ENCODE measurements at regions not wholly inside any gene's neighbourhood (a gene's known extent, or its start where the extent isn't known, plus 50 kb on each side); places are given as distances from the start of the nearest gene placed in this dataset.

GRCh38 chr15:70337277-70338186 lies 239.8 kb upstream of the TLE3 start:
- no peak overlapping the region for H3K4me3 ChIP-seq (ENCODE audit: low read depth, low read length)

GRCh38 chr15:70336425-70337009 lies 238.8 kb upstream of the TLE3 start:
- no peak overlapping the region for H3K4me3 ChIP-seq (ENCODE audit: low read depth, low read length)

- no peak overlapping the region for H3K4me3 ChIP-seq (ENCODE audit: low read depth, low read length)
Observed at GRCh38 chr15:70334286-70334685, 236.6 kb upstream of the TLE3 start.

- H3K4me3 ChIP-seq (ENCODE audit: low read depth, low read length) = no peak overlapping the region
Observed at GRCh38 chr15:70329179-70329578, 231.5 kb upstream of the TLE3 start.

- no peak overlapping the region for H3K4me3 ChIP-seq (ENCODE audit: low read depth, low read length)
Observed at GRCh38 chr15:70328679-70329115, 231.0 kb upstream of the TLE3 start.

GRCh38 chr15:70327856-70328678 lies 230.3 kb upstream of the TLE3 start:
- H3K4me3 ChIP-seq (ENCODE audit: low read depth, low read length) = no peak overlapping the region

- H3K4me3 ChIP-seq (ENCODE audit: low read depth, low read length) = no peak overlapping the region
Observed at GRCh38 chr15:70327328-70327855, 229.7 kb upstream of the TLE3 start.

- no peak overlapping the region for H3K4me3 ChIP-seq (ENCODE audit: low read depth, low read length)
Observed at GRCh38 chr15:70324001-70324974, 226.6 kb upstream of the TLE3 start.

- no peak overlapping the region for H3K4me3 ChIP-seq (ENCODE audit: low read depth, low read length)
Observed at GRCh38 chr15:70323111-70323851, 225.6 kb upstream of the TLE3 start.

GRCh38 chr15:70322051-70322668 lies 224.4 kb upstream of the TLE3 start:
- H3K4me3 ChIP-seq (ENCODE audit: low read depth, low read length) = no peak overlapping the region

- no peak overlapping the region for H3K4me3 ChIP-seq (ENCODE audit: low read depth, low read length)
Observed at GRCh38 chr15:70321172-70321819, 223.6 kb upstream of the TLE3 start.

GRCh38 chr15:70320482-70320881 lies 222.8 kb upstream of the TLE3 start:
- H3K4me3 ChIP-seq (ENCODE audit: low read depth, low read length) = no peak overlapping the region

GRCh38 chr15:70320077-70320476 lies 222.4 kb upstream of the TLE3 start:
- H3K4me3 ChIP-seq (ENCODE audit: low read depth, low read length) = no peak overlapping the region

GRCh38 chr15:70319466-70319865 lies 221.7 kb upstream of the TLE3 start:
- no peak overlapping the region for H3K4me3 ChIP-seq (ENCODE audit: low read depth, low read length)

GRCh38 chr15:70318594-70319465 lies 221.1 kb upstream of the TLE3 start:
- no peak overlapping the region for H3K4me3 ChIP-seq (ENCODE audit: low read depth, low read length)

- no peak overlapping the region for H3K4me3 ChIP-seq (ENCODE audit: low read depth, low read length)
Observed at GRCh38 chr15:70316059-70316600, 218.4 kb upstream of the TLE3 start.

- no peak overlapping the region for H3K4me3 ChIP-seq (ENCODE audit: low read depth, low read length)
Observed at GRCh38 chr15:70315431-70315830, 217.7 kb upstream of the TLE3 start.

All from iPS-11a (cell line).